K562 (cell line): ENCODE measurements at regions not wholly inside any gene's neighbourhood (a gene's known extent, or its start where the extent isn't known, plus 50 kb on each side); places are given as distances from the start of the nearest gene placed in this dataset.

ENCODE experiments used
- ATAC-seq: fragments of 200-7000 bp; cut with Tn5 transposase; 3 replicates; pipeline ENCODE4 v1.9.1; 2020; ENCODE audit warnings: moderate library complexity
- BruUV-seq: library from RNA; stranded (reverse); fragments of 400-500 nt; replicated peaks from 2 replicates; lab custom pipeline; 2021; lab: Mats Ljungman, UMichigan
- CTCF ChIA-PET: fragments of 300-600 bp; formaldehyde crosslinking; extraction: SDS; loops from one replicate; lab custom pipeline; 2021; ENCODE audit warnings: low intra/inter-chr PET ratio; lab: Yijun Ruan, JAX
- POLR2A ChIA-PET: fragments of 300-600, 350-650 bp; sonication (Branson Sonifier 250); formaldehyde crosslinking; extraction: SDS; loops from one replicate; lab custom pipeline; 2021; ENCODE audit warnings: antibody characterized with exemption, inconsistent platforms; lab: Yijun Ruan, JAX
- DNase-seq, 4 experiments: peaks; one replicate each; pipeline versions ENCODE4 v3.0.0 to v3.0.0-alpha.2; 2011 to 2018; ENCODE audit warnings: low spot score in 3 of 4, mixed read lengths in 3 of 4; ENCODE audit errors: extremely low read depth in 1 of 4
- FAIRE-seq: peaks from 2 replicates; lab custom pipeline; 2011; peaks lifted over from hg19 to GRCh38; lab: Jason Lieb, UNC
- H2AFZ ChIP-seq: 2 replicates; pipeline ENCODE4 v1.6.0; 2011; ENCODE audit warnings: low read depth, low read length, control low read depth, inconsistent platforms
- H3K27ac ChIP-seq: fragments of 200-600 bp; 3 replicates; pipeline ENCODE4 v1.8.0; 2011; ENCODE audit warnings: low read depth, mild to moderate bottlenecking, control low read depth, inconsistent platforms, low read length, moderate library complexity, mixed read lengths; ENCODE audit errors: extremely low read depth
- H3K27me3 ChIP-seq, 2 experiments: fragments of 300-600 bp in 1 of 2; 2 replicates in 1 of 2; 3 replicates in 1 of 2; pipeline versions ENCODE4 v1.6.0 to v1.8.0; 2011; ENCODE audit warnings: inconsistent platforms in 2 of 2, low read length in 2 of 2, mild to moderate bottlenecking in 1 of 2, mixed read lengths in 1 of 2, moderate library complexity in 1 of 2; ENCODE audit not compliant: control insufficient read depth in 2 of 2, insufficient read depth in 2 of 2
- H3K36me3 ChIP-seq: fragments of 300-600 bp; 3 replicates; pipeline ENCODE4 v1.8.0; 2011; ENCODE audit warnings: mild to moderate bottlenecking, low read length, inconsistent platforms; ENCODE audit not compliant: control insufficient read depth, insufficient read depth
- H3K4me1 ChIP-seq, 2 experiments: fragments of 200-600 bp in 1 of 2; replicated peaks in 1 of 2; 2 replicates in 1 of 2; 3 replicates in 1 of 2; pipeline versions ENCODE4 v1.5.1 to v1.8.0; 2011; ENCODE audit warnings: inconsistent platforms in 2 of 2, low read length in 2 of 2, mild to moderate bottlenecking in 1 of 2, mixed read lengths in 1 of 2, moderate library complexity in 1 of 2; ENCODE audit not compliant: control insufficient read depth in 2 of 2, insufficient read depth in 2 of 2
- H3K4me2 ChIP-seq: 2 replicates; pipeline ENCODE4 v1.6.1; 2011; ENCODE audit warnings: low read length, control low read depth, inconsistent platforms, mixed read lengths; ENCODE audit not compliant: insufficient read depth
- H3K4me3 ChIP-seq: fragments of 200-600 bp; sonication (generic), shearing (Covaris generic); 2 replicates; pipeline ENCODE4 v1.5.1; 2016; ENCODE audit warnings: control low read depth, inconsistent platforms
- H3K79me2 ChIP-seq: fragments of 200-600 bp; 3 replicates; pipeline ENCODE4 v1.8.0; 2011; ENCODE audit warnings: low read length, inconsistent platforms; ENCODE audit not compliant: control insufficient read depth, insufficient read depth
- H3K9ac ChIP-seq, 2 experiments: 2 replicates each; pipeline versions ENCODE4 v1.6.0 to v1.6.1; 2011; ENCODE audit warnings: low read depth in 2 of 2, low read length in 2 of 2, control low read depth in 1 of 2, inconsistent platforms in 1 of 2, mild to moderate bottlenecking in 1 of 2, mixed read lengths in 1 of 2; ENCODE audit not compliant: insufficient read depth in 1 of 2
- H3K9me1 ChIP-seq: one replicate; pipeline ENCODE4 v1.6.0; 2011; ENCODE audit warnings: inconsistent platforms, mild to moderate bottlenecking, low read length, moderate library complexity; ENCODE audit not compliant: control insufficient read depth, insufficient read depth
- H3K9me3 ChIP-seq: replicated peaks from 2 replicates; pipeline ENCODE4 v1.5.1; 2011; ENCODE audit warnings: low read depth, low read length, inconsistent platforms; ENCODE audit not compliant: control insufficient read depth, insufficient read depth
- H4K20me1 ChIP-seq: replicated peaks from 2 replicates; pipeline ENCODE4 v1.6.1; 2011; ENCODE audit warnings: low read length, inconsistent platforms, mixed read lengths; ENCODE audit not compliant: control insufficient read depth, insufficient read depth
- MBD1 ChIP-seq: fragments of 250-450 bp; sonication (Bioruptor Pico); IDR thresholded peaks from 2 replicates; pipeline ENCODE4 v1.8.0; 2022; ENCODE audit warnings: inconsistent platforms
- MEF2A ChIP-seq: IDR thresholded peaks from 2 replicates; pipeline ENCODE4 v1.6.1; 2011; ENCODE audit warnings: low read depth, mild to moderate bottlenecking, low read length, moderate library complexity; ENCODE audit not compliant: control insufficient read depth
- MYC ChIP-seq, 2 experiments: fragments of 250-450 bp in 1 of 2; sonication (Bioruptor Pico) in 1 of 2; IDR thresholded peaks; 2 replicates each; pipeline versions ENCODE4 v1.5.1 to v1.6.1; 2012 to 2021; ENCODE audit warnings: low read depth in 2 of 2, borderline replicate concordance in 1 of 2, improper control_type of control experiment in 1 of 2, low read length in 1 of 2, mild to moderate bottlenecking in 1 of 2, moderate library complexity in 1 of 2
- PTBP1 ChIP-seq: fragments of 200-400 bp; formaldehyde crosslinking; IDR thresholded peaks from 2 replicates; pipeline ENCODE4 v1.6.1; 2017; ENCODE audit warnings: low read depth, low read length
- SMARCE1 ChIP-seq: fragments of 450-650 bp; IDR thresholded peaks from 2 replicates; pipeline ENCODE4 v1.7.1; 2016; ENCODE audit warnings: mild to moderate bottlenecking
- SRSF3 ChIP-seq: fragments of 200-400 bp; formaldehyde crosslinking; IDR thresholded peaks from 2 replicates; pipeline ENCODE4 v1.6.1; 2016; ENCODE audit warnings: mild to moderate bottlenecking, low read length, moderate library complexity; ENCODE audit not compliant: insufficient read depth
- STAG1 ChIP-seq: sonication (generic); formaldehyde crosslinking; IDR thresholded peaks from 2 replicates; pipeline ENCODE4 v1.5.0; 2020; ENCODE audit warnings: missing genetic modification reagents, borderline replicate concordance
- TOE1 ChIP-seq, 2 experiments: fragments of 450-650 bp in 1 of 2; sonication (generic) in 1 of 2; formaldehyde crosslinking in 1 of 2; IDR thresholded peaks; 2 replicates each; pipeline versions ENCODE4 v1.7.1 to v1.8.0; 2016 to 2022; ENCODE audit warnings: borderline replicate concordance in 2 of 2, mild to moderate bottlenecking in 2 of 2, antibody characterized with exemption in 1 of 2, inconsistent platforms in 1 of 2, low read depth in 1 of 2, missing genetic modification reagents in 1 of 2, moderate library complexity in 1 of 2
- ZBTB1 ChIP-seq: sonication (generic); formaldehyde crosslinking; IDR thresholded peaks from 2 replicates; pipeline ENCODE4 v1.8.1; 2023; ENCODE audit warnings: missing genetic modification reagents, low read depth, mild to moderate bottlenecking, borderline replicate concordance
- ZBTB5 ChIP-seq: fragments of 450-650 bp; IDR thresholded peaks from 2 replicates; pipeline ENCODE4 v1.6.1; 2017; ENCODE audit warnings: antibody characterized with exemption
- ZNF263 ChIP-seq: sonication (generic); formaldehyde crosslinking; IDR thresholded peaks from 2 replicates; pipeline ENCODE4 v1.8.0; 2022; ENCODE audit warnings: mild to moderate bottlenecking, missing genetic modification reagents, borderline replicate concordance
- ZNF75A ChIP-seq: fragments of 450-650 bp; formaldehyde crosslinking; IDR thresholded peaks from 2 replicates; pipeline ENCODE4 v1.4.0; 2020; ENCODE audit warnings: mild to moderate bottlenecking
- ZZZ3 ChIP-seq: fragments of 450-650 bp; IDR thresholded peaks from 2 replicates; pipeline ENCODE4 v1.6.1; 2016; ENCODE audit warnings: antibody characterized with exemption, mild to moderate bottlenecking, moderate library complexity
- WGBS: fragments of 100-300 bp; shearing (Covaris generic); methylation state at CpG from one replicate; pipeline ENCODE4 v1.1.6; 2016; ENCODE audit warnings: low coverage, mixed read lengths; ENCODE audit not compliant: insufficient coverage; ENCODE audit errors: missing lambda C conversion rate; 5-methylcytosine and 5-hydroxymethylcytosine counted together
- in situ Hi-C: fragments of 300-500 bp; cut with MboI; formaldehyde crosslinking; loops from 4 replicates; pipeline ENCODE4 v1.15.0; 2018; ENCODE audit warnings: inconsistent platforms, mixed read lengths
- intact Hi-C: fragments of 100-400 bp; cut with micrococcal nuclease; formaldehyde crosslinking; loops from 2 replicates; pipeline ENCODE4 v1.14.2; 2022

- Histone ChIP-seq H3K36me3 (no peaks in the 10 kb centered on the region), H2AFZ (no peak overlapping the region), H3K4me3 (no peak overlapping the region), H3K27me3 (no peaks in the 10 kb centered on the region), H3K9me3 (no peaks in the 10 kb centered on the region), H3K9me1 (no peaks in the 10 kb centered on the region), H3K27ac (no peak overlapping the region), H3K4me2 (no peak overlapping the region), H3K9ac (no peak overlapping the region), H3K79me2 (no peaks in the 10 kb centered on the region), H4K20me1 (no peaks in the 10 kb centered on the region), H3K4me1 (no peaks in the 10 kb centered on the region)
- POLR2A ChIA-PET, result no interaction called here
- CTCF ChIA-PET, result no interaction called here
- WGBS, result 0% methylated on average over 1 of the region's 3 CpGs
- DNase-seq (no peak), ATAC-seq (no peak), FAIRE-seq (no peak)
- in situ Hi-C loops (no loop called here), intact Hi-C loops (no loop called here)
- no TSS peak for BruUV-seq
- TF ChIP-seq PTBP1 (no peak), SRSF3 (no peak), MYC (IDR thresholded peaks at IDR 0.05; ENCODE audit: low read depth, low read length) (no peak), MYC (CRISPR knock-in tag; IDR thresholded peaks at IDR 0.05; ENCODE audit: borderline replicate concordance, low read depth) (no peak), SMARCE1 (no peak), MEF2A (no peak), ZNF263 (no peak), ZBTB5 (no peak), TOE1 (IDR thresholded peaks at IDR 0.05; ENCODE audit: borderline replicate concordance) (no peak), TOE1 (CRISPR knock-in tag; IDR thresholded peaks at IDR 0.05; ENCODE audit: borderline replicate concordance, low read depth) (no peak), STAG1 (CRISPR knock-in tag) (no peak), MBD1 (CRISPR knock-in tag) (no peak), ZBTB1 (CRISPR knock-in tag) (no peak), ZNF75A (CRISPR knock-in tag) (no peak), ZZZ3 (no peak)
Measured at GRCh38 chr13:19083340-19083739, 98.3 kb downstream of the TUBA3C start.
